MM.1S (cell line): ENCODE measurements at regions not wholly inside any gene's neighbourhood (a gene's known extent, or its start where the extent isn't known, plus 50 kb on each side); places are given as distances from the start of the nearest gene placed in this dataset.

Experiments
- EZH2 ChIP-seq: fragments of 300-600 bp; sonication (generic); optimal IDR thresholded peaks from 2 replicates; pipeline ENCODE3; 2017; ENCODE audit warnings: low read depth, mild to moderate bottlenecking, antibody characterized with exemption, low read length, mixed read lengths
- TF ChIP-seq, protein P1 (sequence below): fragments of 300-600 bp; sonication (generic); IDR thresholded peaks from 2 replicates; pipeline ENCODE4 v1.5.1; 2016; ENCODE audit warnings: antibody characterized with exemption, low read length, mixed read lengths

- TF ChIP-seq, protein P1, sequence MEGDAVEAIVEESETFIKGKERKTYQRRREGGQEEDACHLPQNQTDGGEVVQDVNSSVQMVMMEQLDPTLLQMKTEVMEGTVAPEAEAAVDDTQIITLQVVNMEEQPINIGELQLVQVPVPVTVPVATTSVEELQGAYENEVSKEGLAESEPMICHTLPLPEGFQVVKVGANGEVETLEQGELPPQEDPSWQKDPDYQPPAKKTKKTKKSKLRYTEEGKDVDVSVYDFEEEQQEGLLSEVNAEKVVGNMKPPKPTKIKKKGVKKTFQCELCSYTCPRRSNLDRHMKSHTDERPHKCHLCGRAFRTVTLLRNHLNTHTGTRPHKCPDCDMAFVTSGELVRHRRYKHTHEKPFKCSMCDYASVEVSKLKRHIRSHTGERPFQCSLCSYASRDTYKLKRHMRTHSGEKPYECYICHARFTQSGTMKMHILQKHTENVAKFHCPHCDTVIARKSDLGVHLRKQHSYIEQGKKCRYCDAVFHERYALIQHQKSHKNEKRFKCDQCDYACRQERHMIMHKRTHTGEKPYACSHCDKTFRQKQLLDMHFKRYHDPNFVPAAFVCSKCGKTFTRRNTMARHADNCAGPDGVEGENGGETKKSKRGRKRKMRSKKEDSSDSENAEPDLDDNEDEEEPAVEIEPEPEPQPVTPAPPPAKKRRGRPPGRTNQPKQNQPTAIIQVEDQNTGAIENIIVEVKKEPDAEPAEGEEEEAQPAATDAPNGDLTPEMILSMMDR = no peak
- no peak for TF ChIP-seq EZH2
Observed at GRCh38 chr2:48007699-48008268, 101.5 kb upstream of the FBXO11 start.
